Upper lobe of left lung (tissue), 4 donors: ENCODE measurements at regions not wholly inside any gene's neighbourhood (a gene's known extent, or its start where the extent isn't known, plus 50 kb on each side); places are given as distances from the start of the nearest gene placed in this dataset.

Source experiments
- CTCF ChIP-seq, 6 experiments: fragments of 450-650 bp in 4 of 6; fragments of 200-600 bp in 2 of 6; sonication (generic) in 2 of 6; IDR thresholded peaks; one replicate each; pipeline ENCODE4 v1.5.1; 2016 to 2019; ENCODE audit warnings: antibody characterized with exemption in 6 of 6
- EP300 ChIP-seq, 4 donors: sonication (generic); formaldehyde crosslinking; IDR thresholded peaks; one replicate each; pipeline ENCODE4 v1.5.1; 2017; ENCODE audit warnings: antibody characterized with exemption in 4 of 4, control low read depth in 2 of 4
- POLR2A ChIP-seq, 4 donors: fragments of 450-650 bp; IDR thresholded peaks; one replicate each; pipeline ENCODE4 v1.5.1; 2016 to 2017; ENCODE audit warnings: antibody characterized with exemption in 4 of 4, mild to moderate bottlenecking in 2 of 4

GRCh38 chr5:162248107-162248713, 180.6 kb downstream of the GABRG2 start:
- no peak for TF ChIP-seq CTCF (IDR thresholded peaks at IDR 0.05)
- no peak for TF ChIP-seq POLR2A (IDR thresholded peaks at IDR 0.05)
- no peak for TF ChIP-seq EP300 (IDR thresholded peaks at IDR 0.05)
